C4-2B (cell line): ENCODE measurements at regions not wholly inside any gene's neighbourhood (a gene's known extent, or its start where the extent isn't known, plus 50 kb on each side); places are given as distances from the start of the nearest gene placed in this dataset.

Experiments used
- H3K27ac ChIP-seq: fragments of 450-650 bp; 2 replicates; pipeline ENCODE4 v1.5.1; 2017
- ZFX ChIP-seq: fragments of 450-650 bp; IDR thresholded peaks from 2 replicates; pipeline ENCODE4 v1.6.1; 2017
- TF ChIP-seq, protein P1 (sequence below): fragments of 450-650 bp; conservative IDR thresholded peaks from 2 replicates; pipeline ENCODE4 v1.5.1; 2017; ENCODE audit warnings: mild to moderate bottlenecking

DNA sequence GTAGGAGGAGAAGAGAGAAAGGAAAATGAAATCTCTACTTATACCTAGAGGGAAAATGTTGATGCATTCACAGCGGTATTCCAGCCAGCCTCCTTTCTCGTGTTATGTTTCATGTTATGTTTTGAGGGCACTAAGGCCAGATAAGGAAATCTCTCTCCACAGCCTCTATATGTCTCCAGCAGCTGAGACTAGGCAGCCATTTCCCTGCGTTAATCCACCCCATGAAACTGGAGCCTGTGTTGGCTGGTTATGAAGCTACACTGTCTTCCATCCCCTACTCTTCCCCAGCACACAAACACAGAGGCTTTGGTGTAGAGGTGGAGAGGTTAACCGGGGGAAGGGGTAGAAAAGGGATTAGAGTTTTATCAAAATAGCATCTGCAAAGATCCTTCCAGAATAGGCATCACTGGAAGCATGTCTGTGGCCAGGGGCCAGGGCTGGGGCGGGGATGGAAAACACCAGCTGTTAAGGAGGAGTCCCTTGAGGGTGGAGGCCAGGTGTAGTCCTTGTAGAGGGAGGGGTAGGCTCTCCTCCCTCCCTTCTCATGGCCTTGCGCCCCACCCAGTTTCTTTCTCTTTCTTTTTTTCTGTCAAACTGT lies 100.9 kb upstream of the TNP1 start:
- TF ChIP-seq, protein P1, sequence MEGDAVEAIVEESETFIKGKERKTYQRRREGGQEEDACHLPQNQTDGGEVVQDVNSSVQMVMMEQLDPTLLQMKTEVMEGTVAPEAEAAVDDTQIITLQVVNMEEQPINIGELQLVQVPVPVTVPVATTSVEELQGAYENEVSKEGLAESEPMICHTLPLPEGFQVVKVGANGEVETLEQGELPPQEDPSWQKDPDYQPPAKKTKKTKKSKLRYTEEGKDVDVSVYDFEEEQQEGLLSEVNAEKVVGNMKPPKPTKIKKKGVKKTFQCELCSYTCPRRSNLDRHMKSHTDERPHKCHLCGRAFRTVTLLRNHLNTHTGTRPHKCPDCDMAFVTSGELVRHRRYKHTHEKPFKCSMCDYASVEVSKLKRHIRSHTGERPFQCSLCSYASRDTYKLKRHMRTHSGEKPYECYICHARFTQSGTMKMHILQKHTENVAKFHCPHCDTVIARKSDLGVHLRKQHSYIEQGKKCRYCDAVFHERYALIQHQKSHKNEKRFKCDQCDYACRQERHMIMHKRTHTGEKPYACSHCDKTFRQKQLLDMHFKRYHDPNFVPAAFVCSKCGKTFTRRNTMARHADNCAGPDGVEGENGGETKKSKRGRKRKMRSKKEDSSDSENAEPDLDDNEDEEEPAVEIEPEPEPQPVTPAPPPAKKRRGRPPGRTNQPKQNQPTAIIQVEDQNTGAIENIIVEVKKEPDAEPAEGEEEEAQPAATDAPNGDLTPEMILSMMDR, result no peak
- TF ChIP-seq ZFX, result no peak
- no peak overlapping the region for H3K27ac ChIP-seq

- TF ChIP-seq, protein P1, result no peak
- TF ChIP-seq ZFX, result no peak
- no peak overlapping the region for H3K27ac ChIP-seq
Observed at GRCh38 chr2:216959433-216959832, 99.6 kb upstream of the TNP1 start.

DNA sequence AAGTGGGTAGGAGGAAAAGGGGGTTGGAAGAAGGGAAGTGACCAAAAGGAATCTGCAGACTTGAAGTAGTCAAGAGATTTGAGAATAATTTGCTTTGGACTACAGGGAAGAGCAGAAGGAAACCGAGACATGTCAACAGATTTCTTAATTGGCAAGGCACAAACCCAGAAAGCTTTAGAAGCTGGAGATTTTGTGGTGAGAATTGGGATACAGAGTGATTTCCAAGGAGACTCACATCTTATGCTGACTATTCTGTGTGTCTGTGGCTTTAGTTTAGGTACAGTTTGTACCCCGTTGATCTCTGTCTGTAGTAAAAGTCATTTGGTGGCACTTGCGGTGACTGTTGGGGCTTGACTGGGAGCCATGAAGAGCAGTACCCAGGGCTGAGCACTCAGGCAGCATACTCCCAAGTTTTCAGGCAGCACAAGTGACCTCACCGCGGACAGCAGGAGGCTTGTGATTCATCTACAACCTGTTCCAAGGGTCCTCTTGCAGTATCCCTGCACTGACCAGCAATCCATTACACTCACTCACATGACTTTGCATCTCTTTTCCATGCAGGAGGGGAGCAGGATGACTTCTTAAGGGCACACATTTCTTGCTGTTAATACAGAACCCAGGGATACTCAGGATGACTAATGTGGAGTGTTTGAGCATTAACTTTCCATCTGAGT lies 97.1 kb upstream of the TNP1 start:
- no peak for TF ChIP-seq ZFX
- TF ChIP-seq, protein P1, result no peak

GRCh38 chr2:216951171-216951570 lies 91.3 kb upstream of the TNP1 start:
- TF ChIP-seq ZFX, result no peak
- TF ChIP-seq, protein P1, result no peak
- H3K27ac ChIP-seq, result no peak overlapping the region

More for the DNA sequence above, 97.1 kb upstream of the TNP1 start:
- no peak overlapping the region for H3K27ac ChIP-seq

DNA sequence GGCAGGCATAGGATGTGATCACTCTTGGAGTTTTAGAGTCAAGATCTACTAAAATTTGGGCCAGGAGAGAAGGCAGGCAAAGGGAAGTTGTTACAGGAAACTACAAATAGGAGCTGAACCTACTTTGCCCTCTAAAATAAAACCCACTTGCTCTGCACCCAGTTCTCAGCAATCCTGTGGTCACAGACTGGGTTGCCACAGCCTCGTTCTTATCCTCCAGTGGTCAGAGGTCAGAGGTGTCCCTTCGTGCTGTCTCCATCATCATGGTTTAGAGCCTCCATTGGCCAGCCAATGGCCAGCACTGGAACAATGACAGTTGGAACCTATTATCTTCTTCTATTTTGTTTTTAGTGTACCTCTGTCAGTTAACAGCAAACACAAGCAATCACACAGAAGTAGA lies 90.7 kb upstream of the TNP1 start:
- no peak overlapping the region for H3K27ac ChIP-seq

DNA sequence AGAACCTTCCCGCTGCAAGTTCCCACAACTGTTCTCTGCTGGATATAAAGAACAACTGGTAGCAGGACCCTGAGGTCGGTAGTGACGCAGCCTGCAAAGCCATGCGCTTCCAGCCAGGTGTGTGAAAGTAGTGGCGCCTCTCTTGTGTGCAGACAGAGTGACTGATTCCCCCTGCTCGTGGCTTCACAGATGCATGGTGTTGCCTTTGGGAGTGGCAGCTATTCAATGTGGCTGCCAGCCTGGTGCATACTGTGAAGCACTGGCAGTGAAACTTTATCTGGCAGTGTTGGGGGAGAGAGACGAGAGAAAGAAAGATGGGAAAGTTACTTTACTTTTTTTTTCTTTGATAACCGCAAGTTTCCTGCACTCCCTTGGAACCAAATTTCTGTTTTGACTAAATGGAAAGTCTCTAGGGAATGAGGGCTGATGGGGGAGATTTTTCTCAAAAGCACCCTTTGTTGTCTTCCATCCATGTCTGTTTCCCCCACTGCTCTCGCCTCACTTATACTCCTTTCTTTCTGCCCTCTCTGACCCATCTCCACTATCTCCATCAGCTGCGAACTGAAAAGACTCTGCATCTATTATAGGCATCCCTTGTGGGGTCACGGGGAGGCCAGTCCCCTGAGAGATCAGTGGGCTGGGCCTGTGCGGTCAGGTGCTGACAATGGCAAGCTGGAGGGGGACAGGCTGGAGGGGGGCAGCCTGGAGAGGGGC lies 90.0 kb upstream of the TNP1 start:
- TF ChIP-seq, protein P1, result no peak
- TF ChIP-seq ZFX, result no peak

More for the DNA sequence above, 90.7 kb upstream of the TNP1 start:
- no peak for TF ChIP-seq ZFX
- TF ChIP-seq, protein P1, result no peak

GRCh38 chr2:216947055-216947454 lies 87.2 kb upstream of the TNP1 start:
- no peak overlapping the region for H3K27ac ChIP-seq
- no peak for TF ChIP-seq ZFX
- TF ChIP-seq, protein P1, result no peak

More for the DNA sequence above, 90.0 kb upstream of the TNP1 start:
- no peak overlapping the region for H3K27ac ChIP-seq
